ENCODE measurements at regions not wholly inside any gene's neighbourhood (a gene's known extent, or its start where the extent isn't known, plus 50 kb on each side); places are given as distances from the start of the nearest gene placed in this dataset.

- H3K27ac ChIP-seq (ENCODE audit: insufficient read depth, low read length), result no peak overlapping the region
- H3K4me1 ChIP-seq (ENCODE audit: control insufficient read depth, extremely low read depth, insufficient read depth, low read length), result no peaks in the 10 kb centered on the region
- H3K36me3 ChIP-seq (ENCODE audit: control insufficient read depth, insufficient read depth, low read length), result no peaks in the 10 kb centered on the region
These were observed 57.8 kb upstream of the ZNF423 start for GRCh38 chr16:49913720-49914119.

GRCh38 chr16:49914657-49915056, 58.7 kb upstream of the ZNF423 start:
- H3K4me1 ChIP-seq (ENCODE audit: control insufficient read depth, extremely low read depth, insufficient read depth, low read length), result no peaks in the 10 kb centered on the region
- H3K4me2 ChIP-seq (ENCODE audit: extremely low read depth, insufficient read depth, low read length), result no peak overlapping the region
- no peak overlapping the region for H3K4me3 ChIP-seq (replicated peaks in 1 of 4; ENCODE audit: control extremely low read depth in 1 of 4, insufficient read depth in 1 of 4, low read depth in 3 of 4, low read length in 4 of 4)
- H3K36me3 ChIP-seq (ENCODE audit: control insufficient read depth, insufficient read depth, low read length), result no peaks in the 10 kb centered on the region
- H3K27me3 ChIP-seq (ENCODE audit: control insufficient read depth, insufficient read depth, low read length), result no peaks in the 10 kb centered on the region
- no peak overlapping the region for H3K9ac ChIP-seq (ENCODE audit: insufficient read depth, low read length)
- H3K9me3 ChIP-seq (ENCODE audit: control insufficient read depth, insufficient read depth, low read depth, low read length), result no peaks in the 10 kb centered on the region
- H3K79me2 ChIP-seq (ENCODE audit: control insufficient read depth, insufficient read depth, low read length), result no peaks in the 10 kb centered on the region
- no peak overlapping the region for H3K27ac ChIP-seq (ENCODE audit: insufficient read depth, low read length)
- DNase-seq (ENCODE audit: low read depth in 2 of 2), result no peak
- H2AFZ ChIP-seq (ENCODE audit: low read length), result no peak overlapping the region
- no peaks in the 10 kb centered on the region for H4K20me1 ChIP-seq (ENCODE audit: control insufficient read depth, extremely low read depth, insufficient read depth, low read length)
- TF ChIP-seq, protein P1, sequence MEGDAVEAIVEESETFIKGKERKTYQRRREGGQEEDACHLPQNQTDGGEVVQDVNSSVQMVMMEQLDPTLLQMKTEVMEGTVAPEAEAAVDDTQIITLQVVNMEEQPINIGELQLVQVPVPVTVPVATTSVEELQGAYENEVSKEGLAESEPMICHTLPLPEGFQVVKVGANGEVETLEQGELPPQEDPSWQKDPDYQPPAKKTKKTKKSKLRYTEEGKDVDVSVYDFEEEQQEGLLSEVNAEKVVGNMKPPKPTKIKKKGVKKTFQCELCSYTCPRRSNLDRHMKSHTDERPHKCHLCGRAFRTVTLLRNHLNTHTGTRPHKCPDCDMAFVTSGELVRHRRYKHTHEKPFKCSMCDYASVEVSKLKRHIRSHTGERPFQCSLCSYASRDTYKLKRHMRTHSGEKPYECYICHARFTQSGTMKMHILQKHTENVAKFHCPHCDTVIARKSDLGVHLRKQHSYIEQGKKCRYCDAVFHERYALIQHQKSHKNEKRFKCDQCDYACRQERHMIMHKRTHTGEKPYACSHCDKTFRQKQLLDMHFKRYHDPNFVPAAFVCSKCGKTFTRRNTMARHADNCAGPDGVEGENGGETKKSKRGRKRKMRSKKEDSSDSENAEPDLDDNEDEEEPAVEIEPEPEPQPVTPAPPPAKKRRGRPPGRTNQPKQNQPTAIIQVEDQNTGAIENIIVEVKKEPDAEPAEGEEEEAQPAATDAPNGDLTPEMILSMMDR (conservative IDR thresholded peaks at IDR 0.05 in 1 of 2, IDR thresholded peaks at IDR 0.05 in 1 of 2; ENCODE audit: low read depth in 1 of 2, low read length in 2 of 2), result no peak
- TF ChIP-seq EZH2 (IDR thresholded peaks at IDR 0.05; ENCODE audit: low read length, missing control alignments), result no peak

More at GRCh38 chr16:49913720-49914119, 57.8 kb upstream of the ZNF423 start:
- Histone ChIP-seq H3K4me3 (replicated peaks in 1 of 4; ENCODE audit: control extremely low read depth in 1 of 4, insufficient read depth in 1 of 4, low read depth in 3 of 4, low read length in 4 of 4) (no peak overlapping the region), H3K79me2 (ENCODE audit: control insufficient read depth, insufficient read depth, low read length) (no peaks in the 10 kb centered on the region), H4K20me1 (ENCODE audit: control insufficient read depth, extremely low read depth, insufficient read depth, low read length) (no peaks in the 10 kb centered on the region), H3K9ac (ENCODE audit: insufficient read depth, low read length) (no peak overlapping the region), H2AFZ (ENCODE audit: low read length) (no peak overlapping the region), H3K27me3 (ENCODE audit: control insufficient read depth, insufficient read depth, low read length) (no peaks in the 10 kb centered on the region), H3K9me3 (ENCODE audit: control insufficient read depth, insufficient read depth, low read depth, low read length) (no peaks in the 10 kb centered on the region), H3K4me2 (ENCODE audit: extremely low read depth, insufficient read depth, low read length) (no peak overlapping the region)
- TF ChIP-seq EZH2 (IDR thresholded peaks at IDR 0.05; ENCODE audit: low read length, missing control alignments), result no peak
- TF ChIP-seq, protein P1 (conservative IDR thresholded peaks at IDR 0.05 in 1 of 2, IDR thresholded peaks at IDR 0.05 in 1 of 2; ENCODE audit: low read depth in 1 of 2, low read length in 2 of 2), result no peak
- no peak for DNase-seq (ENCODE audit: low read depth in 2 of 2)

- no peak overlapping the region for H3K4me3 ChIP-seq (replicated peaks in 1 of 4; ENCODE audit: control extremely low read depth in 1 of 4, insufficient read depth in 1 of 4, low read depth in 3 of 4, low read length in 4 of 4)
- no peak overlapping the region for H3K4me2 ChIP-seq (ENCODE audit: extremely low read depth, insufficient read depth, low read length)
- no peak overlapping the region for H3K27ac ChIP-seq (ENCODE audit: insufficient read depth, low read length)
- TF ChIP-seq, protein P1 (conservative IDR thresholded peaks at IDR 0.05 in 1 of 2, IDR thresholded peaks at IDR 0.05 in 1 of 2; ENCODE audit: low read depth in 1 of 2, low read length in 2 of 2), result no peak
- no peaks in the 10 kb centered on the region for H3K79me2 ChIP-seq (ENCODE audit: control insufficient read depth, insufficient read depth, low read length)
- no peaks in the 10 kb centered on the region for H3K4me1 ChIP-seq (ENCODE audit: control insufficient read depth, extremely low read depth, insufficient read depth, low read length)
- no peak for DNase-seq (ENCODE audit: low read depth in 2 of 2)
- H2AFZ ChIP-seq (ENCODE audit: low read length), result no peak overlapping the region
- H3K36me3 ChIP-seq (ENCODE audit: control insufficient read depth, insufficient read depth, low read length), result no peaks in the 10 kb centered on the region
- no peaks in the 10 kb centered on the region for H3K27me3 ChIP-seq (ENCODE audit: control insufficient read depth, insufficient read depth, low read length)
- no peak overlapping the region for H3K9ac ChIP-seq (ENCODE audit: insufficient read depth, low read length)
- H4K20me1 ChIP-seq (ENCODE audit: control insufficient read depth, extremely low read depth, insufficient read depth, low read length), result no peaks in the 10 kb centered on the region
- H3K9me3 ChIP-seq (ENCODE audit: control insufficient read depth, insufficient read depth, low read depth, low read length), result no peaks in the 10 kb centered on the region
These were observed 62.3 kb upstream of the ZNF423 start for GRCh38 chr16:49918257-49918656.

Data from fibroblast of lung (primary cell).